ENCODE measurements at regions not wholly inside any gene's neighbourhood (a gene's known extent, or its start where the extent isn't known, plus 50 kb on each side); places are given as distances from the start of the nearest gene placed in this dataset.

DNA sequence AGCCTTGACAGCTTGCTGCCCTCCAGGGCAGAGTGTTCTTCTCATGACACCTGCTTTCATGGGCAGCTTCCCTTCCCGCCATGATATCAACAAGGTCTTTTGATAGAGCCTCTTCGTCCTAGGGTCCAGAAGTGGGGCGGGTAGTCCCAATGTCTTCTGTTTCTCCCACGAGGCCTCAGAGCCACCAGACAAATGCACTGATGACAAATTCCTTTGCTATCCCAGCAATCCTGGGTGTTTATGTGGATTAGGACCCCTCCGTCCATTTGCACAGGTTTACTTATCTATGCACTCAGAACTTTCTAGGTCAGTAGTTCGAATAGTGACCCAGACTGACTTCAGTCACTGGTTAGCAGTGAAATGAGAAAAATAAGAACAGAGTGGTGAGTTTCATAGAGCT, 52.6 kb upstream of the PRMT8 start:
- no peak overlapping the region for H3K27ac Mint-ChIP-seq
- H3K36me3 Mint-ChIP-seq (ENCODE audit: low read depth): no peaks in the 10 kb centered on the region
- ChIA-PET CTCF (no interaction called here), POLR2A (no interaction called here)
- H3K4me3 Mint-ChIP-seq: no peak overlapping the region
- H3K9me3 Mint-ChIP-seq: no peaks in the 10 kb centered on the region
- DNase-seq: no peak
- H3K27me3 Mint-ChIP-seq: peaks cover 12% of the 10 kb centered on the region
- H3K4me1 Mint-ChIP-seq: no peaks in the 10 kb centered on the region

All from activated CD4-positive, alpha-beta memory T cell treated with anti-CD3 and anti-CD28 coated beads, Interleukin-2, amount 10 ng/mL, durations not matched to agents 7 days and 5 days (primary cell).